IPS-18c (cell line): ENCODE measurements at regions not wholly inside any gene's neighbourhood (a gene's known extent, or its start where the extent isn't known, plus 50 kb on each side); places are given as distances from the start of the nearest gene placed in this dataset.
"Not testable (repeated sequence)": the region's sequence is repeated elsewhere in the genome, so short reads cannot be mapped to it uniquely, and the experiment has no call there.

ENCODE experiments used
- H3K4me3 ChIP-seq: 2 replicates; pipeline ENCODE4 v1.7.0; 2013; ENCODE audit warnings: low read depth, mild to moderate bottlenecking, low read length, moderate library complexity; ENCODE audit not compliant: insufficient read depth
- H3K9me3 ChIP-seq: one replicate; pipeline ENCODE4 v1.6.1; 2013; ENCODE audit warnings: mild to moderate bottlenecking, low read length, moderate library complexity; ENCODE audit not compliant: control insufficient read depth, insufficient read depth

DNA sequence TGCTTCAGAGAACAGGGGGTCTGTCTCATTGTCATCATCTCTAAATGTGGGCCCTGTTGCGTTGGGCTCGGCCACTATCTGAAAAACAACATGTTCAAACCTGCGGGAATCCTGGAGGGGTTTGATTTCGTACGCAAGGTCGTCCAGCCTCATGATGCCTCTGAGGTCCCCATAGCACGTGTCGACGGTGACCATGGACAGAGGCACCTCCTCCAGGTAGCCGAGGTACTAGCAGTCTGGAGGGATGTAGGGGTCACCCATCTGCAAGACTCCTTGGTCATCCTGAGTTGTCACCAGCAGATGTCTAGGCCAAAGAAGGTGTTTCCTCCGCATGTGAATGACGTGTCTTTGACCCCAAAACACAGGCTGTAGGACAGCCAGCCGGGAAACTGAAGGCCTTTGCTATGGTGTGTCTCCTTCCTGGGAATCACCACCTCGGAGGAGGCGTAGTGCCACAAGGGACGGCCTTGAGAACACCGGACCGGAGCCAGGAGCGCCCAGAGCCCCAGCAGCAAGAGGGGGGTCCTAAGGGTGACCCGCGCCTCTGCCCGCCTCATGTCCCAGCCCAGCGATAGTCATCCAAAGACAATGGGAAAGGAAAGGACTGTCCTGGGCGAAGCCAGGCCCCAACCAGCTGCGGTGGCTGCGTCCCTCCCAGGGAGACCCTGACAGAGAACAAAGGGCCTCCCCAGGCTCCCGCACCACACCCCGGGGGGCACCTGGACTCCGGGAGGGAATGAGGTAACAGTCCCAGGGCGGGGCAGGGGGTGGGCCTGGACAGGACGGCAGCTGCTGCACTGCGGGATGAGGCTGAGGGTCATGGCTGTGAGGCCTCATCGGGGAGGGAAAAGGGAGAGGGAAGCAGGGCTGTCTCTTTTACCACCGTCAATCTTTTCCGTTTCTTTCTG is 445.5 kb downstream of the TMEM121 start:
- H3K9me3 ChIP-seq = peaks cover 48% of the 10 kb centered on the region

DNA sequence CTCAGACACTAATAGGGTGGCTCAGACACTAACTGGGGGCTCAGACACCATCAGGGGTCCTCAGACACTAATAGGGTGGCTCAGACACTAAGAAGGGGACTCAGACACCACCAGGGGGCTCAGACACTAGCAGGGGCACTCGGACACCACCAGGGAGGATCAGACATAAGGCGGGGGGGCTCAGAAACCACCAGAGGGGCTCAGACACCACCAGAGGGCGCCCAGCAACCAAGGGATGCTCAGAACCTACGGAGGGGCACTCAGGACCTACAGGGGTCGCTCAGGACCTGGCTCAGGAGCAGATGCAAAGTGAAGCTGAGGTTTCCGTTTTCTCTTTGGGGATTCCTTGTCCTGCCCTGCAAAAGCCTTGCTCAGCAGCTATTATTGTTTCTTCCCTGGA is 448.5 kb downstream of the TMEM121 start:
- peaks cover 40% of the 10 kb centered on the region for H3K9me3 ChIP-seq
- H3K4me3 ChIP-seq = no peak overlapping the region

More for the DNA sequence above, 445.5 kb downstream of the TMEM121 start:
- no peak overlapping the region for H3K4me3 ChIP-seq

- Histone ChIP-seq H3K9me3 (peaks cover 27% of the 10 kb centered on the region), H3K4me3 (no peak overlapping the region; the same call in 1 of the 2 replicates)
Observed at GRCh38 chr14:105978618-105979295, 452.4 kb downstream of the TMEM121 start.

DNA sequence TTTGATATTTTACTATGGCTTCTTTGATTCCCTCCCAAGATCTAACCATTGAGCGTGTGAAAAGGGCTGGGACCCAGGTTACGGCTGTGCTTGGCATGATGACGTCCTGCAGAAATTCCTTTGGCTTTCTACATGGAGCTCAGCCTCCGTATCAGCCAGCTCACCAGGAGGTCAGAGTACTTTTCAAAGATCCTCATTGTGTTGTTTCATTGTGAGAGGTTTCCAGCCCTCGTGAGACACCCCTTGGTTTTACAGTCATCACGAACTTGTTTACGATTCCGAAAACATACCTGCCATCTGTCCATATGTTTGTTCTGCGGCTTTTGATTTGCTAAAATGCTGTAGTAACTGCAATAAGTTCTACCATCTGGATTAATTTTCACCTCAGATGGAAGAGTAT is 453.1 kb downstream of the TMEM121 start:
- Histone ChIP-seq H3K9me3 (peaks cover 26% of the 10 kb centered on the region), H3K4me3 (no peak overlapping the region)

GRCh38 chr14:105980224-105980623 is 453.8 kb downstream of the TMEM121 start:
- H3K9me3 ChIP-seq = peaks cover 23% of the 10 kb centered on the region
- no peak overlapping the region for H3K4me3 ChIP-seq

DNA sequence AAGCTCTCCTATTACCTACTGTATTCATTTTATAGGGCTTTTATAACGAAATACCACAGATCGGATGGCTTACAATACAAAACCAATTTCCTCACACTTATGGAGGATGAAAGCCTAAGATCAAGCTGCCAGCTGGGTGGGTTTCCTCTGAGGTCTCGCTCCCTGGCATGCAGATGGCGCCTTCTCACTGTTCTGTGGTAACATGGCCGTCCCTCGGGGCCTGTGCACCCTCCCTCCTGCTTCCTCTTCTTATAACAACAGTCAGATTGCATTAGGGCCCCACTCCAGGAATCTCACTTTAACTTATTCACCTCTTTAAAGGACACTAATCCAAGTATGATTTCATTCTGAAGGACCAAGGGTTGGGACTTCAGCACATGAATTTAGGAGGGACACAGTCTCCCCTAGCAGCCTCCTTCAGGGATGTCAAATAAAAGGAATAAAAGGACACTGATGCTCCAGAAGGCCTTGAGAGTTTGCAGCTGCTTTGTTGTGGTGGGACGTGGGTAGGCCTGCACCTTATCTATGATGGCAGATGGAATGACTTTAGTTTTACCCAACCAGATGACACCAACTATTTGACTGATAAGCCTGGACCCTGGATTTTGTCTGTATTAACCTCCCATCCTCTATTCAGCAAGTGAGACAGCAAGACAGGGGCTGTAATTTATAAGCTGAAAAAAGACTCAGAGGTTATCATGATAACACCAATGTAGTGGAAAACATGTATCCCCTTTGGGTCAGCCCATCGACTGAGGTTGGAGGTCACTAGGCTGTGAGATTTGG is 455.3 kb downstream of the TMEM121 start:
- H3K9me3 ChIP-seq = peaks cover 19% of the 10 kb centered on the region
- H3K4me3 ChIP-seq = not testable (repeated sequence)

DNA sequence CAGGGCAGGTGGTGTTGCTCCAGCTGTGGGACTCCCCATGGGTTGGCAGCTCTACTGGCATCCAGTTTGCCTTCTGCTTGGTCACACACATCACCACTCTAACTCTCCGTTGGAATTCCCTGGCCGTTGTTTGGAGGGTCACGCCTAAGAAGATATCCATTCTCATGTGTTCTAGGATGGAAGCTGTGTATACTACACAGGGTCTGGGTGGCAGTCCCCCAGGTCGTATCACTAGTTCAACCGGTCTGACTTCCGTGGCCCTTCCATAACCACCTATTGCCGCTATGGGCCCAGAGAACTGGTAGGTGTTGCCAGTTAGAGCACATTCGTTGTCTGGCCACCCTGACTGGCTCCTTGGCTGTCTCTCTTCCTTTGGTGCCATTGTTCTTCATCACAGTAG is 456.3 kb downstream of the TMEM121 start:
- Histone ChIP-seq H3K9me3 (peaks cover 20% of the 10 kb centered on the region), H3K4me3 (no peak overlapping the region)

DNA sequence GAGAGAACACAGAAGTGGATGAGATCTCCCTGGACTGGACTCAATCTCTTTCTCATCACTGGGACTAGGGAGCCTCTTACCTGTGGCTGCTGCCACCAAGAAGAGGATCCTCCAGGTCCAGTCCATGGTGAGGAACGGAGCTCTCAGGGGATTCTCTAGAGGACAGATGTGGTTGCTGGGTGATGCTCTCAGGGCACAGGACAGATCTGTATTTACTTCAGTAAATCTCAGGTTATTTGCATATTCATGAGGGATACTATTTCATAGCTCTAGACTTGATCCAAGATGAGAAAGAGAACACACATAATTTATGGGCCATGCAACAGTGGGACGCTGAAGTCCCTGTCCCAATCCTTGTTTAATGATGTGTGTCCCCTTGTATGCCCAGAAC is 460.5 kb downstream of the TMEM121 start:
- Histone ChIP-seq H3K9me3 (peaks cover 18% of the 10 kb centered on the region), H3K4me3 (no peak overlapping the region)

DNA sequence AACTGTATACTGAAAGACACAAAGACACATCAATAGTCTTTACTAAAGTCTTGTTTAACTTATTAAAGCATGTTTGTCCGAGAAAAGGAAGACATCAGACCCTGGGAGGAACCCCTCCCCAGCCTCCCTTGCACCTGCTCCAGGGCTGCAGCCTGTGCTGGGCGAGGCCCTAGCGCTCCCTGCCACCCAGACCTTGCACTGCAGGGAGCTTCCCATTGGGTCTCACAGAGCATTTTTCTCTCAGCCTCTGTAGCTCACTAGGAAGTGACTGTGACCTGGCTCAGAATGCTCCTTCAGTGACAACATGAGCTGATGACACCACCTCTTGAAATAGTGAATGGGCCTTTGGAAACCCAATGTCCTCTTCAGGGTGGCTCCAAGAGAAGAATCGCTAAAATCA is 461.2 kb downstream of the TMEM121 start:
- Histone ChIP-seq H3K9me3 (peaks cover 18% of the 10 kb centered on the region), H3K4me3 (no peak overlapping the region)

DNA sequence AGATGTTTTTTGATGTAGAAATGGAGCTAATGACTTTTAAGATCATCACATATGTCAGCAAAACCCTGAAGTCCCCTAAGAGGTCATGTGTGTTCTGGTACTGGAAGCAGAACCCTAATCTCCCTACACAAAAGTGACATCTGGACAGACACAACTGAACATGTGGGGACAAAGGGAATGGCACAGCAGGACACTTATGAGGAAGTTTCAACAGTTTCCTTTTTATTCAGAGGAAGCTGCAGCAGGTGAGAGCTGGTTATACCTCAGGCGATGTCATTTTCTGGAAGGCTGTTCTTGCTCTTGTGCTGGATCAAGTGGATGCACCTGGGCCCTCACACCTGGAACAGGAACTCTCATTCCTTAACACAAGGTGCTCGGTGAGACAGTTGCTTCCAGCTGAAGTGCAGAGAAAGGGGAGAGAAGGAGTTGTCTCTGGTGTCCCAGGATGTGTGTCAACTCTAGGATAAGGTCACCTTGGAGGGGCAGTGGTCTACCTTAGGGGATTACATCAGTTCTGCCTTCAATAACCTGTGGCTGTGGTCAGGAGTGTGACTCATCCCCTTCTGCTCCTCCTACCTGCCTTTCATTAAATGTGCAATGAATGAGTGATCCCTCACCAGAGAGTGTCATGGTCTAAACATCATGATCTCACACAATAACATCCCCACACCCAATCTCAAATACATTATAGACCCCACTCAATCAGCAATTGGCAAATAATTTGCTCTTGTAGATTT is 463.4 kb downstream of the TMEM121 start:
- H3K9me3 ChIP-seq = peaks cover 15% of the 10 kb centered on the region
- no peak overlapping the region for H3K4me3 ChIP-seq

DNA sequence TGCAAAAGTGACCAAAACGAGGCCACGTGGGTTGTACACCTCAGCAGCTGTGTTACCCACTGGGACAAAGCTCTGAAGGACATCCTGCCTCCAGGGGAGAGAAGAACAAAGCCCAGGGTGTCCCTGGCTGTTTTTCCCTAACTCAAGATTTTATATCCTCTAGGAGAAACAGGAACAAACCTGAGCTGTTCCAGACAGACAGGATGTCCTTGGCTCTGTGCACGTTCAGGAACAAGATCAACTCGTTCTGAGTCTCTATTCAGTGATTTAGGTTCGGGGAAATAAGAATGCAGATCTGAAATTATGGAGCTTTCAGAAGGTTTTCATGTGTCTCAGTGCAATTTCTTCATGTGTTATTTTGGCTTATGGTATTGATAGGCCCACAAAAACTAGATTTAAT is 465.3 kb downstream of the TMEM121 start:
- peaks cover 19% of the 10 kb centered on the region for H3K9me3 ChIP-seq
- H3K4me3 ChIP-seq = not testable (repeated sequence)

GRCh38 chr14:105993814-105994213 is 467.4 kb downstream of the TMEM121 start:
- Histone ChIP-seq H3K4me3 (no peak overlapping the region), H3K9me3 (peaks cover 13% of the 10 kb centered on the region)

- peaks cover 23% of the 10 kb centered on the region for H3K9me3 ChIP-seq
- not testable (repeated sequence) for H3K4me3 ChIP-seq
Observed at GRCh38 chr14:105995011-105995710, 468.8 kb downstream of the TMEM121 start.

DNA sequence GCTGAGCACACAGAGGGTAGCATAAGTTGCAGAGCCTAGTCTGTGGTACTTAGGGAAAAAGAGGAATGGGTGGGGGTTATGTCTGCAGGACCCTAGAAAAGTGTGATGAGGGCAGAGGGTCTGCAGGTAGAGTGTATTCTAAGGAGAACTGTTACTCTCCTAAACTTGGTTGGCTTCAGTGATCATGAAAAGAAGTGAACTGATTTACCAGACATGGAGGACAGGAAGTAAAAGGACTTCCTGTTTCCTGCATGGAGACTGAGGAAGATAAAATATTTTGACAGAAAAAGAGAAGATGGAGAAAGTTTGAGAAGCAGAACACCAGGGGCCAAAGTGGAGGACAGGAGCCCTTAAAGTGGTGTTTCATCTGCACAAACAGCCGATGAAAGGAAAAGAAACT is 472.2 kb downstream of the TMEM121 start:
- H3K4me3 ChIP-seq = not testable (repeated sequence)

DNA sequence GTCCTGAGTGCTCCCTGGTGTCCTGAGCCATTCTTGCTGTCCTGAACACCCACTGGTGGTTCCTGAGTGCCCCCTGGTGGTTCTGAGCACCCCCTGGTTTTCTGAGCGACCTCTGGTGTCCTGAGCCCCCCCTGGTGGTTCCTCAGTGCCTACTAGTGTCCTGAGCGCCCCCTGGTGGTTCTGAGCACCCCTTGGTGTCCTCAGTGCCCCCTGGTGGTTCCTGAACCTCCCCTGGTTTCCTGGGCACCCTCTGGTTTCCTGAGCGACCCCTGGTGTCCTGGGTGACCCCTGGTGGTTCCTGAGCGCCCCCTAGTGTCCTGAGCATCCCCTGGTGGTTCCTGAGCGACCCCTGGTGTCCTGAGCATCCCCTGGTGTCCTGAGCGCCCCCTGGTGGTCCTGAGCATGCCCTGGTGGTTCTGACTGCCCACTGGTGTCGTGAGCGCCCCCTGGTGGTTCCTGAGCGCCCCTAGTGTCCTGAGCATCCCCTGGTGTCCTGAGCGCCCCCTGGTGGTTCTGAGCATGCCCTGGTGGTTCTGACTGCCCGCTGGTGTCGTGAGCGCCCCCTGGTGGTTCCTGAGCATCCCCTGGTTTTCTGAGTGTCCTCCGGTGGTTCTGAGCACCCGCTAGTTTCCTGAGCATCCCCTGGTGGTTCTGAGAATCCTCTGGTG is 473.1 kb downstream of the TMEM121 start:
- H3K4me3 ChIP-seq = no peak overlapping the region; the same call in 1 of the 2 replicates
- H3K9me3 ChIP-seq = peaks cover 29% of the 10 kb centered on the region

More for the DNA sequence above, 472.2 kb downstream of the TMEM121 start:
- peaks cover 29% of the 10 kb centered on the region for H3K9me3 ChIP-seq

DNA sequence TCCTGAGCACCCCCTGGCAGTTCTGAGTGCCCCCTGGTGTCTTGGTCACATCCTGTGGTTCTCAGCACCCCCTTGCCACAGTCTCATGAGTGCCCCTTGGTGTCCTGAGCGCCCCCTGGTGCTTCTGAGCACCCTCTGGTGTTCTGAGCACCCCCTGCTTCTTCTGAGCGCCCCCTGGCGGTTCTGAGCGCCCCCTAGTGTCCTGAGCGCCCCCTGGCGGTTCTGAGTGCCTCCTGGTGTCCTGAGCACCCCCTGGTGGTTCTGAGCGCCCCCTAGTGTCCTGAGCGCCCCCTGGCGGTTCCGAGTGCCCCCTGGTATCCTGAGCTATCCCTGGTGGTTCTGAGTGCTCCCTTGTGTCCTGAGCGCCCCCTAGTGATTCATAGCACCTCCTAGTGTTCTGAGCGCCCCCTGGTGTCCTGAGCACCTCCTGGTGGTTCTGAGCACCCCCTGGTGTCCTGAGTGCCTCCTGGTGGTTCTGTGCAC is 473.7 kb downstream of the TMEM121 start:
- peaks cover 26% of the 10 kb centered on the region for H3K9me3 ChIP-seq
- H3K4me3 ChIP-seq = not testable (repeated sequence)
